Keratinocyte (primary cell): ENCODE measurements at regions not wholly inside any gene's neighbourhood (a gene's known extent, or its start where the extent isn't known, plus 50 kb on each side); places are given as distances from the start of the nearest gene placed in this dataset.

Source experiments
- DNase-seq: peaks from one replicate; pipeline ENCODE4 v3.0.0-alpha.2; 2011; ENCODE audit warnings: low read depth, missing footprints, low spot score
- FAIRE-seq: peaks from 2 replicates; lab custom pipeline; 2011; peaks lifted over from hg19 to GRCh38; lab: Jason Lieb, UNC
- H2AFZ ChIP-seq: 2 replicates; pipeline ENCODE4 v1.6.0; 2012; ENCODE audit warnings: low read length, control low read depth, inconsistent platforms; ENCODE audit not compliant: control insufficient read depth
- H3K27ac ChIP-seq: 2 replicates; pipeline ENCODE4 v1.5.1; 2011; ENCODE audit warnings: low read length; ENCODE audit not compliant: control insufficient read depth, insufficient read depth
- H3K27me3 ChIP-seq: 3 replicates; pipeline ENCODE4 v1.6.0; 2011; ENCODE audit warnings: low read length; ENCODE audit not compliant: control insufficient read depth, insufficient read depth; ENCODE audit errors: extremely low read depth
- H3K36me3 ChIP-seq, 2 experiments: 2 replicates in 1 of 2; 3 replicates in 1 of 2; pipeline ENCODE4 v1.5.1; 2011; ENCODE audit warnings: low read length in 2 of 2, mild to moderate bottlenecking in 1 of 2; ENCODE audit not compliant: control insufficient read depth in 2 of 2, insufficient read depth in 2 of 2; ENCODE audit errors: extremely low read depth in 1 of 2
- H3K4me1 ChIP-seq: 3 replicates; pipeline ENCODE4 v1.5.1; 2011; ENCODE audit warnings: low read length; ENCODE audit not compliant: control insufficient read depth, insufficient read depth; ENCODE audit errors: extremely low read depth
- H3K4me2 ChIP-seq: 3 replicates; pipeline ENCODE4 v1.6.0; 2011; ENCODE audit warnings: low read depth, low read length; ENCODE audit not compliant: control insufficient read depth, insufficient read depth; ENCODE audit errors: extremely low read depth
- H3K4me3 ChIP-seq, 3 experiments: fragments of 200-600 bp in 1 of 3; sonication (generic) in 1 of 3; 2 replicates in 2 of 3; 3 replicates in 1 of 3; pipeline ENCODE4 v1.5.1; 2011 to 2016; ENCODE audit warnings: low read length in 3 of 3, mild to moderate bottlenecking in 3 of 3, control low read depth in 2 of 3, inconsistent platforms in 1 of 3, low read depth in 1 of 3, mixed read lengths in 1 of 3, mixed run types in 1 of 3, moderate library complexity in 1 of 3; ENCODE audit not compliant: control insufficient read depth in 2 of 3, insufficient read depth in 2 of 3; ENCODE audit errors: extremely low read depth in 1 of 3
- H3K79me2 ChIP-seq: 2 replicates; pipeline ENCODE4 v1.6.0; 2012; ENCODE audit warnings: low read length; ENCODE audit not compliant: control insufficient read depth, insufficient read depth
- H3K9ac ChIP-seq: 3 replicates; pipeline ENCODE4 v1.6.0; 2011; ENCODE audit warnings: low read length; ENCODE audit not compliant: control insufficient read depth, insufficient read depth; ENCODE audit errors: extremely low read depth
- H3K9me1 ChIP-seq: 3 replicates; pipeline ENCODE4 v1.6.0; 2011; ENCODE audit warnings: low read length; ENCODE audit not compliant: control insufficient read depth, insufficient read depth; ENCODE audit errors: extremely low read depth
- H3K9me3 ChIP-seq: 2 replicates; pipeline ENCODE4 v1.5.1; 2012; ENCODE audit warnings: low read depth, low read length; ENCODE audit not compliant: control insufficient read depth
- H4K20me1 ChIP-seq: 3 replicates; pipeline ENCODE4 v1.6.0; 2011; ENCODE audit warnings: low read length; ENCODE audit not compliant: control insufficient read depth, insufficient read depth; ENCODE audit errors: extremely low read depth
- CTCF ChIP-seq, 3 experiments: IDR thresholded peaks in 1 of 3; conservative IDR thresholded peaks in 1 of 3; optimal IDR thresholded peaks in 1 of 3; 2 replicates in 2 of 3; 3 replicates in 1 of 3; pipeline versions ENCODE3 to v1.5.1; 2011; ENCODE audit warnings: low read length in 3 of 3, mild to moderate bottlenecking in 3 of 3, moderate library complexity in 2 of 3, control low read depth in 1 of 3, inconsistent platforms in 1 of 3; ENCODE audit not compliant: insufficient read depth in 2 of 3; ENCODE audit errors: extremely low read depth in 1 of 3
- EZH2 ChIP-seq: IDR thresholded peaks from one replicate; pipeline ENCODE4 v1.6.1; 2012; ENCODE audit warnings: inconsistent platforms, mild to moderate bottlenecking, low read length, moderate library complexity
- dilution Hi-C: fragments of 300-500 bp; cut with MboI; formaldehyde crosslinking; loops from one replicate; pipeline ENCODE4 v1.7.0; 2020; ENCODE audit warnings: low sequenced_read_pairs; ENCODE audit not compliant: extremely low pct_ligation_motif_present

- no peak overlapping the region for H3K9ac ChIP-seq
- FAIRE-seq = no peak
Observed at GRCh38 chr12:115235880-115236279, 551.9 kb upstream of the TBX3 start.

GRCh38 chr12:115233891-115234543, 550.0 kb upstream of the TBX3 start:
- Histone ChIP-seq H4K20me1 (no peaks in the 10 kb centered on the region), H3K4me2 (no peak overlapping the region), H2AFZ (no peak overlapping the region), H3K9me3 (no peaks in the 10 kb centered on the region), H3K27ac (no peak overlapping the region), H3K79me2 (no peaks in the 10 kb centered on the region), H3K27me3 (no peaks in the 10 kb centered on the region), H3K9me1 (no peaks in the 10 kb centered on the region), H3K4me3 (no peak overlapping the region), H3K36me3 (no peaks in the 10 kb centered on the region), H3K9ac (no peak overlapping the region), H3K4me1 (no peaks in the 10 kb centered on the region)
- FAIRE-seq = no peak
- TF ChIP-seq EZH2 (no peak), CTCF (optimal IDR thresholded peaks at IDR 0.05 in 1 of 3, IDR thresholded peaks at IDR 0.05 in 1 of 3, conservative IDR thresholded peaks at IDR 0.05 in 1 of 3; ENCODE audit: extremely low read depth in 1 of 3, insufficient read depth in 2 of 3, low read length in 3 of 3) (no peak)
- dilution Hi-C loops = no loop called here
- no peak for DNase-seq

More at GRCh38 chr12:115235880-115236279, 551.9 kb upstream of the TBX3 start:
- Histone ChIP-seq H3K9me1 (no peaks in the 10 kb centered on the region), H3K27ac (no peak overlapping the region), H3K27me3 (no peaks in the 10 kb centered on the region), H3K79me2 (no peaks in the 10 kb centered on the region), H3K4me3 (no peak overlapping the region), H2AFZ (no peak overlapping the region), H3K36me3 (no peaks in the 10 kb centered on the region), H3K4me2 (no peak overlapping the region), H3K4me1 (no peaks in the 10 kb centered on the region), H4K20me1 (no peaks in the 10 kb centered on the region), H3K9me3 (no peaks in the 10 kb centered on the region)
- TF ChIP-seq EZH2 = no peak
- no peak for TF ChIP-seq CTCF (optimal IDR thresholded peaks at IDR 0.05 in 1 of 3, IDR thresholded peaks at IDR 0.05 in 1 of 3, conservative IDR thresholded peaks at IDR 0.05 in 1 of 3; ENCODE audit: extremely low read depth in 1 of 3, insufficient read depth in 2 of 3, low read length in 3 of 3)
- dilution Hi-C loops = no loop called here
- no peak for DNase-seq
